OCI-LY1 (cell line): ENCODE measurements at regions not wholly inside any gene's neighbourhood (a gene's known extent, or its start where the extent isn't known, plus 50 kb on each side); places are given as distances from the start of the nearest gene placed in this dataset.

Experiments
- H2AFZ ChIP-seq: fragments of 200-600 bp; sonication (generic), shearing (Covaris generic); 2 replicates; pipeline ENCODE4 v1.6.0; 2014; ENCODE audit warnings: antibody characterized with exemption, mild to moderate bottlenecking, low read length
- H3F3A ChIP-seq: fragments of 200-600 bp; sonication (generic), shearing (Covaris generic); 2 replicates; pipeline ENCODE4 v1.6.0; 2014; ENCODE audit warnings: mild to moderate bottlenecking, antibody characterized with exemption, low read length, moderate library complexity; ENCODE audit not compliant: insufficient read depth
- H3K27ac ChIP-seq: fragments of 200-600 bp; sonication (generic); 2 replicates; pipeline ENCODE4 v1.5.1; 2014; ENCODE audit warnings: low read length, mixed run types, mild to moderate bottlenecking, low read depth; ENCODE audit not compliant: poor library complexity, severe bottlenecking
- H3K27me3 ChIP-seq: fragments of 200-600 bp; sonication (generic); 2 replicates; pipeline ENCODE4 v1.6.0; 2014; ENCODE audit warnings: antibody characterized with exemption, mild to moderate bottlenecking, low read length, moderate library complexity; ENCODE audit not compliant: insufficient read depth
- H3K36me3 ChIP-seq: fragments of 200-600 bp; sonication (generic); 2 replicates; pipeline ENCODE4 v1.6.1; 2014; ENCODE audit warnings: mild to moderate bottlenecking, antibody characterized with exemption, low read length, moderate library complexity, mixed read lengths; ENCODE audit not compliant: insufficient read depth
- H3K4me1 ChIP-seq: fragments of 200-600 bp; sonication (generic); 2 replicates; pipeline ENCODE4 v1.5.1; 2014; ENCODE audit warnings: mild to moderate bottlenecking, low read length, moderate library complexity; ENCODE audit not compliant: insufficient read depth, severe bottlenecking
- H3K4me2 ChIP-seq: fragments of 200-600 bp; sonication (generic), shearing (Covaris generic); 2 replicates; pipeline ENCODE4 v1.6.1; 2014; ENCODE audit warnings: low read length
- H3K4me3 ChIP-seq: fragments of 200-600 bp; sonication (generic); 2 replicates; pipeline ENCODE4 v1.5.1; 2014; ENCODE audit warnings: low read length, low read depth, mild to moderate bottlenecking, mixed read lengths; ENCODE audit not compliant: poor library complexity, severe bottlenecking
- H3K79me2 ChIP-seq: fragments of 200-600 bp; shearing (Covaris generic); 2 replicates; pipeline ENCODE4 v1.6.1; 2016; ENCODE audit warnings: mixed run types, low read length, mixed read lengths; ENCODE audit not compliant: insufficient read depth
- H3K9ac ChIP-seq: fragments of 200-600 bp; sonication (generic), shearing (Covaris generic); 2 replicates; pipeline ENCODE4 v1.6.1; 2014; ENCODE audit warnings: mild to moderate bottlenecking, low read length, mixed read lengths
- H3K9me2 ChIP-seq: fragments of 200-600 bp; sonication (generic), shearing (Covaris generic); 2 replicates; pipeline ENCODE4 v1.6.1; 2014; ENCODE audit warnings: low read depth, mild to moderate bottlenecking, low read length, mixed read lengths
- H3K9me3 ChIP-seq: fragments of 200-600 bp; shearing (Covaris generic); 2 replicates; pipeline ENCODE4 v1.6.1; 2014; ENCODE audit warnings: low read length, mixed read lengths
- H4K20me1 ChIP-seq: fragments of 200-600 bp; sonication (generic), shearing (Covaris generic); 2 replicates; pipeline ENCODE4 v1.6.0; 2016; ENCODE audit warnings: mild to moderate bottlenecking, low read length; ENCODE audit not compliant: insufficient read depth
- EZH2 ChIP-seq: fragments of 200-600 bp; sonication (generic), shearing (Covaris generic); IDR thresholded peaks from 2 replicates; pipeline ENCODE4 v1.8.0; 2017; ENCODE audit warnings: borderline replicate concordance, mixed run types, mild to moderate bottlenecking, antibody characterized with exemption, low read length, moderate library complexity, mixed read lengths
- TF ChIP-seq, protein P1 (sequence below): fragments of 200-600 bp; sonication (generic), shearing (Covaris generic); IDR thresholded peaks from 2 replicates; pipeline ENCODE4 v1.5.1; 2017; ENCODE audit warnings: mild to moderate bottlenecking, antibody characterized with exemption, low read length, moderate library complexity, mixed read lengths

- Histone ChIP-seq H4K20me1 (no peaks in the 10 kb centered on the region), H3K9ac (no peak overlapping the region), H3K4me2 (no peak overlapping the region), H3K4me1 (no peaks in the 10 kb centered on the region), H3F3A (no peaks in the 10 kb centered on the region), H2AFZ (no peak overlapping the region), H3K9me3 (no peaks in the 10 kb centered on the region), H3K4me3 (no peak overlapping the region), H3K9me2 (no peaks in the 10 kb centered on the region), H3K36me3 (no peaks in the 10 kb centered on the region), H3K79me2 (no peaks in the 10 kb centered on the region), H3K27ac (no peak overlapping the region), H3K27me3 (no peaks in the 10 kb centered on the region)
- TF ChIP-seq EZH2, result no peak
- TF ChIP-seq, protein P1, sequence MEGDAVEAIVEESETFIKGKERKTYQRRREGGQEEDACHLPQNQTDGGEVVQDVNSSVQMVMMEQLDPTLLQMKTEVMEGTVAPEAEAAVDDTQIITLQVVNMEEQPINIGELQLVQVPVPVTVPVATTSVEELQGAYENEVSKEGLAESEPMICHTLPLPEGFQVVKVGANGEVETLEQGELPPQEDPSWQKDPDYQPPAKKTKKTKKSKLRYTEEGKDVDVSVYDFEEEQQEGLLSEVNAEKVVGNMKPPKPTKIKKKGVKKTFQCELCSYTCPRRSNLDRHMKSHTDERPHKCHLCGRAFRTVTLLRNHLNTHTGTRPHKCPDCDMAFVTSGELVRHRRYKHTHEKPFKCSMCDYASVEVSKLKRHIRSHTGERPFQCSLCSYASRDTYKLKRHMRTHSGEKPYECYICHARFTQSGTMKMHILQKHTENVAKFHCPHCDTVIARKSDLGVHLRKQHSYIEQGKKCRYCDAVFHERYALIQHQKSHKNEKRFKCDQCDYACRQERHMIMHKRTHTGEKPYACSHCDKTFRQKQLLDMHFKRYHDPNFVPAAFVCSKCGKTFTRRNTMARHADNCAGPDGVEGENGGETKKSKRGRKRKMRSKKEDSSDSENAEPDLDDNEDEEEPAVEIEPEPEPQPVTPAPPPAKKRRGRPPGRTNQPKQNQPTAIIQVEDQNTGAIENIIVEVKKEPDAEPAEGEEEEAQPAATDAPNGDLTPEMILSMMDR, result no peak
Measured at GRCh38 chr4:19248023-19248422, 1003.7 kb upstream of the SLIT2 start.

DNA sequence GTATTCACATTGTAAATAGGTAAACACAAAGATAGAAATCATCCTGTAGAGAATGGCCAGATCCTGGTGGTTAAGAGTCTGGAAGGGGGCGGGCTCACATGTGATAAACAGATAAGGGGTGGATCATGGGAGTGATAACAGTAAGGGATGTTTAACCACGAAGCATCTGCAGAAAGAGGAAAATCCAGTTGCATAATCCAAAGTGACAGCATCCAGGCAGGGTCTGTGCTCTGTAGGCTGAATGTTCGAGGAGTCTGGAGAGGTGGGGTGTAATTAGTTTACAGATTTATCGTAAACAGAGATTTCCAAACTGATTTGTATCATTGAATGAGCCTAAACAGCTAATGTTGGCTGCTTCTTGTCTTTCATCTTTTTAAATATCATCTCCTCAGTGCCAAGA, 1009.8 kb upstream of the SLIT2 start:
- Histone ChIP-seq H3K9me3 (no peaks in the 10 kb centered on the region), H3K4me2 (no peak overlapping the region), H3K4me3 (no peak overlapping the region), H3K36me3 (no peaks in the 10 kb centered on the region), H2AFZ (no peak overlapping the region), H4K20me1 (no peaks in the 10 kb centered on the region), H3K27me3 (no peaks in the 10 kb centered on the region), H3F3A (no peaks in the 10 kb centered on the region), H3K4me1 (no peaks in the 10 kb centered on the region), H3K27ac (no peak overlapping the region), H3K9ac (no peak overlapping the region), H3K9me2 (no peaks in the 10 kb centered on the region), H3K79me2 (no peaks in the 10 kb centered on the region)
- TF ChIP-seq, protein P1, result no peak
- no peak for TF ChIP-seq EZH2

- no peaks in the 10 kb centered on the region for H3K9me2 ChIP-seq
- no peaks in the 10 kb centered on the region for H3K9me3 ChIP-seq
- H3K36me3 ChIP-seq, result no peaks in the 10 kb centered on the region
- TF ChIP-seq EZH2, result no peak
- TF ChIP-seq, protein P1, result no peak
- H3F3A ChIP-seq, result no peaks in the 10 kb centered on the region
- H3K79me2 ChIP-seq, result no peaks in the 10 kb centered on the region
- no peak overlapping the region for H3K4me3 ChIP-seq
- no peak overlapping the region for H3K27ac ChIP-seq
- no peaks in the 10 kb centered on the region for H3K4me1 ChIP-seq
- H3K27me3 ChIP-seq, result no peaks in the 10 kb centered on the region
- H4K20me1 ChIP-seq, result no peaks in the 10 kb centered on the region
- H2AFZ ChIP-seq, result no peak overlapping the region
- H3K9ac ChIP-seq, result no peak overlapping the region
- H3K4me2 ChIP-seq, result no peak overlapping the region
Measured at GRCh38 chr4:19239565-19239964, 1012.1 kb upstream of the SLIT2 start.
